ENCODE measurements at regions not wholly inside any gene's neighbourhood (a gene's known extent, or its start where the extent isn't known, plus 50 kb on each side); places are given as distances from the start of the nearest gene placed in this dataset.

- no peak for DNase-seq (ENCODE audit: low spot score)
- TF ChIP-seq CTCF (IDR thresholded peaks at IDR 0.05; ENCODE audit: extremely low read depth, insufficient read depth, missing control alignments) = no peak
- in situ Hi-C loops (cut with MboI; ENCODE audit: low pct_unique_long_range_greater_than_20kb, low sequenced_read_pairs, unreplicated experiment) = no loop called here
These were observed 60.7 kb upstream of the CTTNBP2NL start for GRCh38 chr1:112335351-112335750.

- peak; percentile 21 for DNase-seq (ENCODE audit: low spot score)
- peak; percentile 45 for TF ChIP-seq CTCF (IDR thresholded peaks at IDR 0.05; ENCODE audit: extremely low read depth, insufficient read depth, missing control alignments)
- in situ Hi-C loops (cut with MboI; ENCODE audit: low pct_unique_long_range_greater_than_20kb, low sequenced_read_pairs, unreplicated experiment) = no loop called here
These were observed 58.9 kb upstream of the CTTNBP2NL start for GRCh38 chr1:112337028-112337531.

GRCh38 chr1:112341986-112342385 is 54.0 kb upstream of the CTTNBP2NL start:
- in situ Hi-C loops (cut with MboI; ENCODE audit: low pct_unique_long_range_greater_than_20kb, low sequenced_read_pairs, unreplicated experiment) = no loop called here
- DNase-seq (ENCODE audit: low spot score) = no peak
- TF ChIP-seq CTCF (IDR thresholded peaks at IDR 0.05; ENCODE audit: extremely low read depth, insufficient read depth, missing control alignments) = no peak

- in situ Hi-C loops (cut with MboI; ENCODE audit: low pct_unique_long_range_greater_than_20kb, low sequenced_read_pairs, unreplicated experiment) = no loop called here
- no peak for TF ChIP-seq CTCF (IDR thresholded peaks at IDR 0.05; ENCODE audit: extremely low read depth, insufficient read depth, missing control alignments)
- DNase-seq (ENCODE audit: low spot score) = no peak
These were observed 53.5 kb upstream of the CTTNBP2NL start for GRCh38 chr1:112342558-112342957.

GRCh38 chr1:112344754-112345423 is 51.1 kb upstream of the CTTNBP2NL start:
- TF ChIP-seq CTCF (IDR thresholded peaks at IDR 0.05; ENCODE audit: extremely low read depth, insufficient read depth, missing control alignments) = no peak
- in situ Hi-C loops (cut with MboI; ENCODE audit: low pct_unique_long_range_greater_than_20kb, low sequenced_read_pairs, unreplicated experiment) = no loop called here
- no peak for DNase-seq (ENCODE audit: low spot score)

Measured in GM13977 (cell line).